ENCODE measurements at regions not wholly inside any gene's neighbourhood (a gene's known extent, or its start where the extent isn't known, plus 50 kb on each side); places are given as distances from the start of the nearest gene placed in this dataset.
"Not testable (repeated sequence)": the region's sequence is repeated elsewhere in the genome, so short reads cannot be mapped to it uniquely, and the experiment has no call there.

DNA sequence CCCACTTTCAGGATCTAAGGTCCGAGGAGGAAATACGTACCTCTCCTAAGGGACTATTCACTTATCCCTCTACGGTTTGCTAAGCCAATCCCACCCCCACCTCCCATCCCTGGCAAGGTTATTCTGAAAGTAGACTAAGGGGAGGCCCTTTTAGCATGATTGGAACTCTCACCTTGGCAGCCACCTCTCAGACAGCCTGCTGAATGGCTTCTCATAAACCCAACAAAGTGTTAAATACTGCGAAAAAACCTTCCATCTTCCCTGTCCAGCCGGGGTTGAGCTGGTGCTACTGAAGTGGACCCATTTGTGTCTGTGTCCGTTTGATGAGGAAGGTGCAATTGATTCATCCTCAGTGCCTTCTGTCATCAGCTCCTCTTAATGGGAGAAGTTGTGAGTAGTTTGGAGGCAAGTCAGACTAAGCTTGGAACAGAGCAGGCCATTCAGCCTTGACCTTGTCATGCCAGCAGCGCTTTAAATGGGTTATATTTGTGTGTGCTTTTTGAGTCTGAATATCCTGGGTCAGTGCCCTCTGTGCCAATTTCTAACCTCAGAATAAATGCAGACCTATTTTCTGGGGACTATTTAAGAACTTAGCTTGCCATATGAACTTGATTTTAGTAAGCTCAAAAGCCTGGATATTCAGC, 476.3 kb upstream of the ZNF608 start:
- DNase-seq, result no peak

- DNase-seq, result no peak
These were observed 479.0 kb upstream of the ZNF608 start for GRCh38 chr5:125225424-125225823.

- no peak for DNase-seq
These were observed 480.4 kb upstream of the ZNF608 start for GRCh38 chr5:125226825-125227224.

GRCh38 chr5:125227333-125228095, 481.1 kb upstream of the ZNF608 start:
- DNase-seq, result no peak

- no peak for DNase-seq
These were observed 482.1 kb upstream of the ZNF608 start for GRCh38 chr5:125228363-125229070.

DNA sequence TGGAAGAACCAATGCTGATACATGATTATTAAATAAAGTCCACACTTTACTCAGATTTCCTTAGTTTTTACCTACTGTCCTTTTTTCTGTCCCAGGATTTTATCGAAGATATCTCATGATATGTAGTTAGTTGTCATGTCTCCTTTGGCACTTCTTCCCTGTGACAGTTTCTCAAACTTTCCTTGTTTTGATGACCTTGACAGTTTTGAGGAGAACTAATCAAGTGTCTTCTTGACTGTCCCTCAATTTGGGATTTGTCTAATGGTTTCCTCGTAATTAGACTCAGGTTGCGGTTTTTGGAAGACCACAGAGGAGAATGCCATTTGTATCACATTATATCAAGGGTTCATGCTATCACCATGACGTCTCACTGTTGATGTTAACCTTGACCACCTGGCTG, 483.1 kb upstream of the ZNF608 start:
- no peak for DNase-seq

DNA sequence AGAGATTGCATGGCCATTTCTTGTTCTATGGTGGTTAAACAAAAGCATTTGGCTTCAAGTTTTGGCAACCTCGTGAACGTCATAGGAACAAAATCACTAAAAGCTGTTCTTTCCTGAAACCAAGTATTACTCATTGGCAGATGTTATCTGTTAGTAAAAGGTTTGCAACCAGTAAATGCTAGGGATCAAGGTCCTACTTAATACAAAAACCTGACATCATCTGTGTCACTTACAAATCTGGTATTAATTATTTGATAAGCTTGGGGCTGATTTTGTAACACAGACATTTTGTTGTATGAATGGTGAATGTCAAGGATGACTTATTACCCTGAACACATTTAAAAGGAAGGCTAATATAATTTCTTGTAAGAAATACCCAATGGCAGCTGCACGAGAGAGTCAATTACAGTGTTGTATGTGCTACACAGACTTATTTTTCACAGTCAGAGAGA, 486.4 kb upstream of the ZNF608 start:
- no peak for DNase-seq

GRCh38 chr5:125233944-125234343, 487.5 kb upstream of the ZNF608 start:
- DNase-seq, result no peak

- no peak for DNase-seq
These were observed 489.6 kb upstream of the ZNF608 start for GRCh38 chr5:125236007-125236406.

DNA sequence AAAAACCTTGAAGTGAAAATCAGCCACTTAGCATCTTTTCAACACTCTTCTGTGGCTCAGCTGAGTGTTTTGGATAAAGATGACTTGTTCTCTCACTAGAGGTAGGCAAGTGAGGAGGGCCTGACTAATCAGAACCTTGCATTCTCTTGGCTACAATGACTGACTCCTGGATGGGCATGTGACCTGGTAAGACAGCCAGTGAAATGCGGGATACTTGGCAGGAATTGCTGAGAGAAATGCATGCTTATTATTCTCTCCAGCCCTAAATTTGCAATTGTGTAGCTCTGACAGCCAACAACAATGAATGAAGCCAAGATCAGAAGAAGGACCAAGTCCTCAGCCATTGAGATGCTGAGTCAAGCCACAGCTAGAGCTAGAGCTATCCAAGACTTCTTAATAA, 490.5 kb upstream of the ZNF608 start:
- DNase-seq, result no peak

- no peak for DNase-seq
These were observed 498.1 kb upstream of the ZNF608 start for GRCh38 chr5:125244531-125244930.

GRCh38 chr5:125245216-125245615, 498.8 kb upstream of the ZNF608 start:
- DNase-seq, result no peak

GRCh38 chr5:125249400-125249799, 503.0 kb upstream of the ZNF608 start:
- no peak for DNase-seq

- DNase-seq, result no peak
These were observed 505.3 kb upstream of the ZNF608 start for GRCh38 chr5:125251703-125252102.

DNA sequence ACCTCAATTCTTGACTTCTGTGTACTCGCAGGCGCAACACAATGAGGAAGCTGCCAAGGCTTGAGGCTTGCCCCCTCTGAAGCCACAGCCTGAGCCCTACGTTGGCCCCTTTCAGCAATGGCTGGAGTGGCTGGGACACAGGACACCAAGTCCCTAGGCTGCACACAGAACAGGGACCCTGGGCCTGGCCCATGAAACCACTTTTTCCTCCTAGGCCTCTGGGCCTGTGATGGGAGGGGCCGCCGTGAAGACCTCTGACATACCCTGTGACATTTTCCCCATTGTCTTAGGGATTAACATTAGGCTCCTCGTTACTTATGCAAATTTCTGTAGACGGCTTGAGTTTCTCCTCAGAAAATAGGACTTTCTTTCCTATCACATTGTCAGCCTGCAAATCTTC, 507.2 kb upstream of the ZNF608 start:
- DNase-seq, result not testable (repeated sequence)

- no peak for DNase-seq
These were observed 507.8 kb upstream of the ZNF608 start for GRCh38 chr5:125254267-125254666.

- no peak for DNase-seq
These were observed 509.9 kb upstream of the ZNF608 start for GRCh38 chr5:125256296-125256695.

- DNase-seq, result no peak
These were observed 510.9 kb upstream of the ZNF608 start for GRCh38 chr5:125257057-125257972.

DNA sequence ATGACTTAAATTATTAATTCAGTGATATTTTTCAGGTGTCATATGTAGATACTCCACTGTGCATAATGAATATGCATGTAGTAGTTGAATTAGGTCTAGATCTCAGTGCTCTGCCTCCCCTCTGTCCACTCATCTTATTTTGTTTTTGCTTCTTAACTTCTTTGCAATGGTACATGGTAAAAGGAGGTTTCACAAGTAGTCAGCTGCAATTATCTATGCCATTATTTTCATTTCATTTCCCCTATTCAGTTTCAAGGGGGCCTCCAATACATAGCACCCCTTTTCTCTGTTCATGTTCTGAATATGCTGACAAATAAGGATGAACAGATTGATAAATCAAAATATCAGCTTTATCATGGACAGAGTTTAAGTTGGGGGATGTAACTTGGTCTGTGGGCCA, 511.6 kb upstream of the ZNF608 start:
- DNase-seq, result no peak

DNA sequence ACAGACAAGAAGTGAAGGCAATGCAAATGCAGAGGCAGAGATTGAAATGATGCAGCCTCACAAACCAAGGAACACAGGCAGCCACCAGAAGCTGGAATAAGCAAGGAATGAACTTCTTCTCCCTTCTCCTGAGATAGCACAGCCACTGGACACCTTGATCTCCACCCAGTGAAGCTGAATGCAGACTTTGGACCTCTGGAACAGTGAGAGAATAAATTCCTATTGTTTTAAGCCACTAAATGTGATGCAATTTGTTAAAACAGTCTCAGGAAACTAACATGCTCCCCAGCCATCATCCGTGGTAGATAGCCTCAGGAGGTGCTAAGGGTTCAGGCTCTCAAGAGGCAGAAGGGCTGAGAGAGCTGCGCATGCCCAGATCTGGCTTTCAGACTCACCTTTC, 512.2 kb upstream of the ZNF608 start:
- no peak for DNase-seq

GRCh38 chr5:125261505-125262250, 515.2 kb upstream of the ZNF608 start:
- DNase-seq, result no peak

- no peak for DNase-seq
These were observed 516.3 kb upstream of the ZNF608 start for GRCh38 chr5:125262782-125263181.

All from NCI-H187 (cell line).